ENCODE measurements at regions not wholly inside any gene's neighbourhood (a gene's known extent, or its start where the extent isn't known, plus 50 kb on each side); places are given as distances from the start of the nearest gene placed in this dataset.

GRCh38 chr15:96538491-96538890, 208.0 kb downstream of the NR2F2 start:
- DNase-seq = no peak

- DNase-seq = no peak
Observed at GRCh38 chr15:96540283-96540682, 209.8 kb downstream of the NR2F2 start.

GRCh38 chr15:96542130-96542770, 211.8 kb downstream of the NR2F2 start:
- no peak for DNase-seq

- DNase-seq = no peak
Observed at GRCh38 chr15:96544162-96544756, 213.8 kb downstream of the NR2F2 start.

- no peak for DNase-seq
Observed at GRCh38 chr15:96549136-96549535, 218.6 kb downstream of the NR2F2 start.

- DNase-seq = no peak
Observed at GRCh38 chr15:96551196-96551595, 220.7 kb downstream of the NR2F2 start.

GRCh38 chr15:96551722-96552121, 221.2 kb downstream of the NR2F2 start:
- DNase-seq = no peak

GRCh38 chr15:96553006-96553405, 222.5 kb downstream of the NR2F2 start:
- no peak for DNase-seq

- no peak for DNase-seq
Observed at GRCh38 chr15:96553451-96553850, 223.0 kb downstream of the NR2F2 start.

- DNase-seq = no peak
Observed at GRCh38 chr15:96553931-96554330, 223.4 kb downstream of the NR2F2 start.

GRCh38 chr15:96554541-96554940, 224.0 kb downstream of the NR2F2 start:
- DNase-seq = no peak

GRCh38 chr15:96559087-96559486, 228.6 kb downstream of the NR2F2 start:
- no peak for DNase-seq

- DNase-seq = no peak
Observed at GRCh38 chr15:96559631-96560030, 229.1 kb downstream of the NR2F2 start.

GRCh38 chr15:96560246-96560895, 229.9 kb downstream of the NR2F2 start:
- DNase-seq = no peak

- DNase-seq = no peak
Observed at GRCh38 chr15:96561593-96561992, 231.1 kb downstream of the NR2F2 start.

- DNase-seq = no peak
Observed at GRCh38 chr15:96564546-96564945, 234.0 kb downstream of the NR2F2 start.

- DNase-seq = no peak
Observed at GRCh38 chr15:96565266-96565665, 234.8 kb downstream of the NR2F2 start.

- DNase-seq = no peak
Observed at GRCh38 chr15:96574782-96575181, 244.3 kb downstream of the NR2F2 start.

- no peak for DNase-seq
Observed at GRCh38 chr15:96576596-96576995, 246.1 kb downstream of the NR2F2 start.

GRCh38 chr15:96578393-96578792, 247.9 kb downstream of the NR2F2 start:
- DNase-seq = no peak

- no peak for DNase-seq
Observed at GRCh38 chr15:96581371-96581770, 250.9 kb downstream of the NR2F2 start.

- no peak for DNase-seq
Observed at GRCh38 chr15:96582473-96582872, 252.0 kb downstream of the NR2F2 start.

GRCh38 chr15:96583671-96584070, 253.2 kb downstream of the NR2F2 start:
- no peak for DNase-seq

All from activated CD4-positive, alpha-beta T cell treated with anti-CD3 and anti-CD28 coated beads for 4 hours (primary cell).